Hepatic stellate cell (primary cell): ENCODE measurements at regions not wholly inside any gene's neighbourhood (a gene's known extent, or its start where the extent isn't known, plus 50 kb on each side); places are given as distances from the start of the nearest gene placed in this dataset.

Source experiments
- DNase-seq: peaks from one replicate; pipeline ENCODE4 v3.0.0; 2011; ENCODE audit warnings: low spot score

- DNase-seq, result no peak
Measured at GRCh38 chr4:74692972-74693371, 101.4 kb downstream of the BTC start.
